Fibroblast of skin of right quadriceps (primary cell): ENCODE measurements at regions not wholly inside any gene's neighbourhood (a gene's known extent, or its start where the extent isn't known, plus 50 kb on each side); places are given as distances from the start of the nearest gene placed in this dataset.
"Not testable (repeated sequence)": the region's sequence is repeated elsewhere in the genome, so short reads cannot be mapped to it uniquely, and the experiment has no call there.

Experiments
- DNase-seq: peaks from one replicate; pipeline ENCODE4 v3.0.0-alpha.2; 2013

GRCh38 chr5:1666812-1667588 is 132.6 kb downstream of the MRPL36 start:
- no peak for DNase-seq

GRCh38 chr5:1666221-1666620 is 133.4 kb downstream of the MRPL36 start:
- no peak for DNase-seq

GRCh38 chr5:1665803-1666202 is 133.8 kb downstream of the MRPL36 start:
- DNase-seq: no peak

GRCh38 chr5:1665231-1665630 is 134.4 kb downstream of the MRPL36 start:
- no peak for DNase-seq

- no peak for DNase-seq
These were observed 136.5 kb downstream of the MRPL36 start for GRCh38 chr5:1663186-1663585.

- no peak for DNase-seq
These were observed 137.0 kb downstream of the MRPL36 start for GRCh38 chr5:1662559-1663085.

GRCh38 chr5:1661831-1662558 is 137.6 kb downstream of the MRPL36 start:
- no peak for DNase-seq

- no peak for DNase-seq
These were observed 137.6 kb upstream of the LPCAT1 start for GRCh38 chr5:1661311-1661710.

- DNase-seq: no peak
These were observed 136.8 kb upstream of the LPCAT1 start for GRCh38 chr5:1660511-1660910.

GRCh38 chr5:1660001-1660400 is 136.2 kb upstream of the LPCAT1 start:
- no peak for DNase-seq

GRCh38 chr5:1659100-1659981 is 135.6 kb upstream of the LPCAT1 start:
- no peak for DNase-seq

- DNase-seq: no peak
These were observed 134.9 kb upstream of the LPCAT1 start for GRCh38 chr5:1658665-1659064.

GRCh38 chr5:1657161-1657741 is 133.5 kb upstream of the LPCAT1 start:
- DNase-seq: no peak

- DNase-seq: no peak
These were observed 132.7 kb upstream of the LPCAT1 start for GRCh38 chr5:1656271-1656975.

GRCh38 chr5:1655496-1656270 is 131.9 kb upstream of the LPCAT1 start:
- no peak for DNase-seq

GRCh38 chr5:1654786-1655495 is 131.2 kb upstream of the LPCAT1 start:
- no peak for DNase-seq

GRCh38 chr5:1653698-1654651 is 130.2 kb upstream of the LPCAT1 start:
- DNase-seq: not testable (repeated sequence)

GRCh38 chr5:1652873-1653697 is 129.3 kb upstream of the LPCAT1 start:
- no peak for DNase-seq
